GM12891 (cell line): ENCODE measurements at regions not wholly inside any gene's neighbourhood (a gene's known extent, or its start where the extent isn't known, plus 50 kb on each side); places are given as distances from the start of the nearest gene placed in this dataset.
"Not testable (repeated sequence)": the region's sequence is repeated elsewhere in the genome, so short reads cannot be mapped to it uniquely, and the experiment has no call there.

Experiments
- DNase-seq: peaks from one replicate; pipeline ENCODE4 v3.0.0; 2011; ENCODE audit warnings: low spot score; ENCODE audit not compliant: insufficient read length
- FAIRE-seq: peaks from 2 replicates; lab custom pipeline; 2011; peaks lifted over from hg19 to GRCh38; lab: Jason Lieb, UNC
- PAX5 ChIP-seq: IDR thresholded peaks from 2 replicates; pipeline ENCODE4 v1.6.1; 2011; ENCODE audit warnings: low read length, moderate library complexity, mild to moderate bottlenecking; ENCODE audit not compliant: insufficient read depth, severe bottlenecking
- POLR2A ChIP-seq: IDR thresholded peaks from 2 replicates; pipeline ENCODE4 v1.6.1; 2011; ENCODE audit warnings: low read depth, low read length, control low read depth
- POLR2AphosphoS5 ChIP-seq: IDR thresholded peaks from 2 replicates; pipeline ENCODE4 v1.6.1; 2011; ENCODE audit warnings: low read depth, low read length, control low read depth
- POU2F2 ChIP-seq: IDR thresholded peaks from 2 replicates; pipeline ENCODE4 v1.6.1; 2011; ENCODE audit warnings: low read depth, mild to moderate bottlenecking, control low read depth, low read length, moderate library complexity
- SPI1 ChIP-seq: IDR thresholded peaks from 2 replicates; pipeline ENCODE4 v1.6.1; 2011; ENCODE audit warnings: low read depth, low read length, control low read depth
- TAF1 ChIP-seq: IDR thresholded peaks from 2 replicates; pipeline ENCODE4 v1.6.1; 2011; ENCODE audit warnings: low read depth, low read length, control low read depth

DNA sequence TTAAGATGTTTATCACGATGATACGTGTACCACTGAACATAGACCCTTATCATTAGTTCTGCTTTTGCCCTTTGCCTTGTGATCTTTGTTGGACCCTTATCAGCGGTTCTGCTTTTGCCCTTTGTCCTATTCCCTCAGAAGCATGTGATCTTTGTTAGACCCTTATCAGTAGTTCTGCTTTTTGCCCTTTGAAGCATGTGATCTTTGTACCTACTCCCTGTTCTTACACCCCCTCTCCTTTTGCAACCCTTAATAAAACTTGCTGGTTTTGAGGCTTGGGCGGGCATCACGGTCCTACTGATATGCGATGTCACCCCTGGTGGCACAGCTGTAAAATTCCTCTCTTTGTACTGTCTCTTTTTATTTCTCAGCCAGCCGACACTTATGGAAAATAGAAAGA, 117.0 kb downstream of the SDHAF3 start:
- not testable (repeated sequence) for DNase-seq, FAIRE-seq

DNA sequence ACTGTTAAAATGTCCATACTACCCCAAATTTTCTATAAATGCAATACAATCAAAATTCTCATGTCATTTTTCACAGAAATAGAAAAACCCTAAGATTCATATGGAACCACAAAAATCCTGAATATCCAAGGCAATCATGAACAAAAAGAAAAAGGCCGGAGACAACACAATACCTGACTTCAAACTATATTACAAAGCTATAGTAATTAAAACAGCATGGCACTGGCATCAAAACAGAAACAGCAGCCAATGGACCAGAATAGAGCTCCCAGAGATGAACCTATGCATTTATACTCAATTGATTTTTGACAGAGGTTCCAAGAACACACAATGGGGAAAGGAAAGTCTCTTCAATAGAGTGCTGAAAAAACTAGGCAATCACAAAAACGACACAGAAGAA, 128.8 kb downstream of the SDHAF3 start:
- DNase-seq = no peak
- TF ChIP-seq TAF1 (no peak), POLR2AphosphoS5 (no peak), POLR2A (no peak), SPI1 (no peak), PAX5 (no peak), POU2F2 (no peak)
- FAIRE-seq = no peak

DNA sequence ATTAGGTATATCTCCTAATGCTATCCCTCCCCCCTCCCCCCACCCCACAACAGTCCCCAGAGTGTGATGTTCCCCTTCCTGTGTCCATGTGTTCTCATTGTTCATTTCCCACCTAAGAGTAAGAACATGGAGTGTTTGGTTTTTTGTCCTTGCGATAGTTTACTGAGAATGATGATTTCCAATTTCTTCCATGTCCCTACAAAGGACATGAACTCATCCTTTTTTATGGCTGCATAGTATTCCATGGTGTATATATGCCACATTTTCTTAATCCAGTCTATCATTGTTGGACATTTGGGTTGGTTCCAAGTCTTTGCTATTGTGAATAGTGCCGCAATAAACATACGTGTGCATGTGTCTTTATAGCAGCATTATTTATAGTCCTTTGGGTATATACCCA, 140.7 kb downstream of the SDHAF3 start:
- FAIRE-seq, DNase-seq: not testable (repeated sequence)

- no peak for TF ChIP-seq POLR2AphosphoS5
- no peak for TF ChIP-seq TAF1
- TF ChIP-seq POLR2A = no peak
- TF ChIP-seq SPI1 = no peak
- no peak for TF ChIP-seq PAX5
- TF ChIP-seq POU2F2 = no peak
- DNase-seq (no peak), FAIRE-seq (no peak)
These were observed 152.2 kb downstream of the SDHAF3 start for GRCh38 chr7:97269741-97270140.

DNA sequence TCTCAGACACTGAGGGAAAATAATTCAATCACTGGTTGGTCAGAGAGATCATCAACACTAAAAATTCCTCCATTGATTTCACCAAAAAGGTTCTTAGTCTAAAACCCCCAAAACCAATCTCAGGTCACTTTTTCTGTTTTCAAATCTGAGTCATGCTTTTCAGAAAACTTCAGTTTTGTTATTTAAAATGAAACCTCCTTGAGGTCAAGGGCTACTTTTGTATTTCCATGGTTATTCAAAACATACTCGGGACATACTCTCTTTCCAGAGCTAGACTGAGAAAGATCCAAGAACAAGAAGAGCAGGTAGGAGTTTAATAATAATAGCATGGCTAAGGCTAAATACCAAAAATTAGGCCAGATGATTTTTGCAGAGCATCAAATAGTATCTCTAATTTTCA, 152.8 kb downstream of the SDHAF3 start:
- DNase-seq (no peak), FAIRE-seq (no peak)
- TF ChIP-seq POLR2AphosphoS5 = no peak
- TF ChIP-seq TAF1 = no peak
- no peak for TF ChIP-seq PAX5
- no peak for TF ChIP-seq POLR2A
- TF ChIP-seq POU2F2 = no peak
- no peak for TF ChIP-seq SPI1

DNA sequence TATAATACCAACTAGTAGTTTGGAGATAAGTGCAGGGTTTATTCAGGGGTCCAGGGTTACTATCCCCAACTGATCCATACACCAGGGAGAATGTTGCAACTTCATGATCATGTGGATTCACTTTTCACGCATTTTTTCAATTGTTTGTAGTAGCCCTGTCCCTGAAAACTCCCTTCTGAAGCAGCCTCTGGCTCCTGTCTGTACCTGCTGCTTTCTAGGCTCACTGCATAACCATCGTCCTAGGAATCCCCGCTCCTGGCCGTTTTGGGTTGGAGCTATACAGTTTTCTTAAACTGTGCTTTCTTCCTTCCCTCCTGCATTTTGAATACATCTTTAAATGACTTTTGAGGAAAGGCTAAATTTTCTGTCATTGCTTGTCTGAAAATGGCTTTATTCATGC, 154.1 kb downstream of the SDHAF3 start:
- no peak for DNase-seq
- no peak for FAIRE-seq
- TF ChIP-seq TAF1 (no peak), PAX5 (no peak), POU2F2 (no peak), POLR2AphosphoS5 (no peak), POLR2A (no peak), SPI1 (no peak)

GRCh38 chr7:97272237-97272975, 154.9 kb downstream of the SDHAF3 start:
- FAIRE-seq = peak; percentile 16
- no peak for DNase-seq
- TF ChIP-seq PAX5 (no peak), POU2F2 (no peak), POLR2AphosphoS5 (no peak), SPI1 (no peak), TAF1 (no peak), POLR2A (no peak)

- no peak for FAIRE-seq
- no peak for TF ChIP-seq PAX5
- TF ChIP-seq TAF1 = no peak
- no peak for TF ChIP-seq SPI1
- no peak for TF ChIP-seq POLR2A
- no peak for TF ChIP-seq POLR2AphosphoS5
- no peak for TF ChIP-seq POU2F2
- no peak for DNase-seq
These were observed 158.0 kb downstream of the SDHAF3 start for GRCh38 chr7:97275475-97275874.

GRCh38 chr7:97280950-97281349, 163.5 kb downstream of the SDHAF3 start:
- FAIRE-seq (no peak), DNase-seq (no peak)
- TF ChIP-seq SPI1 = no peak
- TF ChIP-seq POLR2AphosphoS5 = no peak
- TF ChIP-seq POLR2A = no peak
- no peak for TF ChIP-seq POU2F2
- TF ChIP-seq TAF1 = no peak
- no peak for TF ChIP-seq PAX5

DNA sequence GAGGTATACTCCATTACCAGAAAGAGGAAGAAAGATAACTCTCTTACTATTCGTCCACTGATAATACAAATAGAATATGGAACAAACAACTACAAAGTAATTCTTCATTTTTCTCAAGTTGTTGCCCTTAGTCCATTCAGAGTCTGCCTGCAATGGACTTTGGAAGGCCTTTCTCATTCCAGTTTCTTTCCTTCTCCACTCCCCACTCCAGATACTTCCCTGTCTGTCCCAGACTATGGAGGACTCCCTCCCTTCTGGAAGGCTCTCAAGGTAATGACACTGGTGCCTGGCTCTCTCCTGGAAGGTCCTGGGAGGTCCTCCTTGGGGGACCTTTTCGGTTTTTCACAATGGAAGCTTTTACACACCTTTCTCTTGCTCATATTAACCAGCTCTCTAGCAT, 167.8 kb downstream of the SDHAF3 start:
- DNase-seq = no peak
- no peak for FAIRE-seq
- TF ChIP-seq POU2F2 (no peak), TAF1 (no peak), SPI1 (no peak), POLR2A (no peak), PAX5 (no peak), POLR2AphosphoS5 (no peak)

DNA sequence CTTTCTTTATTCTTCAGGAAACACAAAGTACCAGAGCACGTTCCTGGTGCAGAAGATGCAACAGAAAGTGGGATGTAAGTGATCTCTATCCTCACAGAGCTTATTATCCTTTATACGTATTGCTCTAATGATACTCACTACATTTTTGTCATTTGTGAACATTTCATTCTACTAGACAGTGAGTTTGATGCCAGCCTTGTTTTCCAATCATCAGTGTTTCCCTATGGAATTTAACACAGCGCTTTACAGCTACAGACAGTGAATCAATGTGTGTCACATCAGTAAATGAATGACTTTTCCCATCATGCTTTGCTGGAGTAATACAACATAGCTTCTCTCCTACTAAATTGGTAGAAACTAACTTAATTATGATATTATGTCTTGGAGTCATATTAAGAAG, 175.5 kb downstream of the SDHAF3 start:
- FAIRE-seq (no peak), DNase-seq (no peak)
- no peak for TF ChIP-seq POLR2AphosphoS5
- no peak for TF ChIP-seq POU2F2
- no peak for TF ChIP-seq PAX5
- TF ChIP-seq TAF1 = no peak
- no peak for TF ChIP-seq POLR2A
- no peak for TF ChIP-seq SPI1

DNA sequence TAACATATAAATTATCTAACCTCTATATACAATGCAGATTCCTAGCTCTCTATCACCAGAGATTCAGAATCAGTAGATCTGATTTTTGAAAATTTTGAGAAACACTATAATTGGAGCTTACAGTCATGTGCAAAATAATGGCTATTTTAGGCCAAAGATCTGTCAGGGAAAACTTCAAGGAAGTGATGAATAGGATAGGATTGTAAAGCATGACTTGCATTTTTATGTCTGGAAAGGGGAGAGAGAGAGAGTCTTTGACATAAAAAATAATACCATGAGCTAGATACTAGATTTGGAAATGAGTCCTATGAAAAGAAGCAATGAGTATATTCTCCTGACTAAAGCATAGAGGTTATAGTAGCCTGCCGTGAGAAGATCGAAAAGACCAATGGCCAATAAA, 181.1 kb downstream of the SDHAF3 start:
- DNase-seq (no peak), FAIRE-seq (no peak)
- TF ChIP-seq TAF1 = no peak
- no peak for TF ChIP-seq PAX5
- TF ChIP-seq SPI1 = no peak
- TF ChIP-seq POLR2A = no peak
- TF ChIP-seq POU2F2 = no peak
- no peak for TF ChIP-seq POLR2AphosphoS5
